ENCODE measurements at regions not wholly inside any gene's neighbourhood (a gene's known extent, or its start where the extent isn't known, plus 50 kb on each side); places are given as distances from the start of the nearest gene placed in this dataset.
"Not testable (repeated sequence)": the region's sequence is repeated elsewhere in the genome, so short reads cannot be mapped to it uniquely, and the experiment has no call there.

DNA sequence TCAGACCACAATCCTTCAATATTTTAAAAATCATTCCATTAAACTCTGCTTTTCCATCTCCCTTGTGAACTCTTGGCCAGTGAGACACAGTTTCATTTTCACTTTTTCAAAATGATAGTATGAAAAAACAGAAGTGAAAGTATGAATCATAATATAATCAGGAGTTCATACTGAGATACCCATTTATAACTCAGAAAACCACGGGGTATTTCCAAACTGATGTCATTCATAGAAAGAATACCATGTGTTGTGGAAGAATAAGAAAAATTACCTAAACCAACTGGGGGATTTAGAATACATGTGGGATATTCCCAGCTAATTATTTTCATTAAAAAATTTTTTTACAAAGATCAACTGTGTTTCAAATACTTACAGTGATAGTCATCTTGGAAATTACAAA, 149.9 kb downstream of the MRPL39 start:
- Mint-ChIP-seq H3K4me3 (no peak overlapping the region), H3K27ac (no peak overlapping the region), H3K9me3 (no peaks in the 10 kb centered on the region), H3K36me3 (ENCODE audit: low read depth) (no peaks in the 10 kb centered on the region), H3K4me1 (peaks cover 5% of the 10 kb centered on the region), H3K27me3 (ENCODE audit: low read depth) (no peaks in the 10 kb centered on the region)
- TF ChIP-seq, protein P1, sequence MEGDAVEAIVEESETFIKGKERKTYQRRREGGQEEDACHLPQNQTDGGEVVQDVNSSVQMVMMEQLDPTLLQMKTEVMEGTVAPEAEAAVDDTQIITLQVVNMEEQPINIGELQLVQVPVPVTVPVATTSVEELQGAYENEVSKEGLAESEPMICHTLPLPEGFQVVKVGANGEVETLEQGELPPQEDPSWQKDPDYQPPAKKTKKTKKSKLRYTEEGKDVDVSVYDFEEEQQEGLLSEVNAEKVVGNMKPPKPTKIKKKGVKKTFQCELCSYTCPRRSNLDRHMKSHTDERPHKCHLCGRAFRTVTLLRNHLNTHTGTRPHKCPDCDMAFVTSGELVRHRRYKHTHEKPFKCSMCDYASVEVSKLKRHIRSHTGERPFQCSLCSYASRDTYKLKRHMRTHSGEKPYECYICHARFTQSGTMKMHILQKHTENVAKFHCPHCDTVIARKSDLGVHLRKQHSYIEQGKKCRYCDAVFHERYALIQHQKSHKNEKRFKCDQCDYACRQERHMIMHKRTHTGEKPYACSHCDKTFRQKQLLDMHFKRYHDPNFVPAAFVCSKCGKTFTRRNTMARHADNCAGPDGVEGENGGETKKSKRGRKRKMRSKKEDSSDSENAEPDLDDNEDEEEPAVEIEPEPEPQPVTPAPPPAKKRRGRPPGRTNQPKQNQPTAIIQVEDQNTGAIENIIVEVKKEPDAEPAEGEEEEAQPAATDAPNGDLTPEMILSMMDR (IDR thresholded peaks at IDR 0.05; ENCODE audit: unreplicated experiment in 3 of 3): no peak

DNA sequence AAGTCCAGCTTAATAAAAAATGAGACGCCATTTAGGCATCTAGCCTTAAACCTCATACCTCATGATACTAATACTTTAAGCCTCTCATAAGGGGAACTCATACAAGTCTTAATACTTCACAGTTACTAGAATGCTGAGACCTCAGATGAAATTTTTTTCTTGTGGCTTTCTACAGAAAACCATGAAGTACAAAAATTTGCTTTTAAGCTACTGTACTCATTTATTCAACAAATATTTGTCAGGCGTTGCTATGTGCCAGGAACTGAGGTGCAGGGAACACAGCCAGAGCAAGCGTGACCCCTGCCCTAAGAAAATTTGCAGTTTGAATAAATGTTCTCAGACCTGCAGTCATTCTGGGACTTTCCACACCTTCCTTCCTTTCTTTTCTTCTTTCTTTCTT, 150.6 kb downstream of the MRPL39 start:
- Mint-ChIP-seq H3K27ac (no peak overlapping the region), H3K27me3 (ENCODE audit: low read depth) (no peaks in the 10 kb centered on the region), H3K4me1 (peaks cover 5% of the 10 kb centered on the region), H3K36me3 (ENCODE audit: low read depth) (no peaks in the 10 kb centered on the region), H3K9me3 (peaks cover 3% of the 10 kb centered on the region), H3K4me3 (no peak overlapping the region)
- TF ChIP-seq, protein P1 (IDR thresholded peaks at IDR 0.05; ENCODE audit: unreplicated experiment in 3 of 3): no peak

DNA sequence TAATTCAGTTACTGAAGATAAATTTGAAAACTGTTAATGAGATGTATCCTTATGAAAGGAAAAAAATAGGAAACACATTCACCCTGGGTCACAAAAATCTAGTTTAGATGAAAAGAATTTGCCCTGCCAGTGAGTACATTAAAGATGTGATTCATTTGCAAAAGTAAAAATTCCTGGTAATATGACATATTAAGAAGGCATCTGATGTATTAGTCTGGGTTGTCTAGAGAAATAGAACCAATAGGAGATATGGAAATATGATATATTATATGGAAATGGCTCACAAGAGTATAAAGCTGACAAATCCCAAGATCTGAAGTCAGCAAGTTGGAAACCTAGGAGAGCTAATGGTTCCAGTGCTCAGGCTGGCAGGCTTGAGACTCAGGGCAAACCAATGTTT, 153.8 kb downstream of the MRPL39 start:
- Mint-ChIP-seq H3K4me1 (peaks cover 5% of the 10 kb centered on the region), H3K4me3 (no peak overlapping the region), H3K27me3 (ENCODE audit: low read depth) (no peaks in the 10 kb centered on the region), H3K9me3 (peaks cover 3% of the 10 kb centered on the region), H3K36me3 (ENCODE audit: low read depth) (no peaks in the 10 kb centered on the region), H3K27ac (no peak overlapping the region)
- TF ChIP-seq, protein P1 (IDR thresholded peaks at IDR 0.05; ENCODE audit: unreplicated experiment in 3 of 3): no peak

DNA sequence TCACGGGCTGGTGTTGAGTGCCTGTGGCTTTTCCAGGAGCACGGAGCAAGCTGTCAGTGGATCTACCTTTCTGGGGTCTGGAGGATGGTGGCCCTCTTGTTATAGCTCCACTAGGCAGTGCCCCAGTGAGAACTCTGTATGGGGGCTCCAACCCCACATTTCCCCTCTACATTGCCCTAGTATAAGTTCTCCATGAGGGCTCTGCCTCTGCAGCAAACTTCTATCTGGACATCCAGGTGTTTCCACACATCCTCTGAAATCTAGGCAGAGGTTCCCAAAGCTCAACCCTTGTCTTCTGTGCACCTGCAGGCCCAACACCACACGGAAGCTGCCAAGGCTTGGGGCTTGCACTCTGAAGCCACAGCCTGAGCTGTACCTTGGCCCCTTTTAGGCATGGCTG, 157.3 kb downstream of the MRPL39 start:
- Mint-ChIP-seq H3K27ac (no peak overlapping the region), H3K36me3 (ENCODE audit: low read depth) (no peaks in the 10 kb centered on the region), H3K4me3 (no peak overlapping the region), H3K9me3 (peaks cover 3% of the 10 kb centered on the region), H3K27me3 (ENCODE audit: low read depth) (no peaks in the 10 kb centered on the region), H3K4me1 (no peaks in the 10 kb centered on the region)
- TF ChIP-seq, protein P1 (IDR thresholded peaks at IDR 0.05; ENCODE audit: unreplicated experiment in 3 of 3): no peak

DNA sequence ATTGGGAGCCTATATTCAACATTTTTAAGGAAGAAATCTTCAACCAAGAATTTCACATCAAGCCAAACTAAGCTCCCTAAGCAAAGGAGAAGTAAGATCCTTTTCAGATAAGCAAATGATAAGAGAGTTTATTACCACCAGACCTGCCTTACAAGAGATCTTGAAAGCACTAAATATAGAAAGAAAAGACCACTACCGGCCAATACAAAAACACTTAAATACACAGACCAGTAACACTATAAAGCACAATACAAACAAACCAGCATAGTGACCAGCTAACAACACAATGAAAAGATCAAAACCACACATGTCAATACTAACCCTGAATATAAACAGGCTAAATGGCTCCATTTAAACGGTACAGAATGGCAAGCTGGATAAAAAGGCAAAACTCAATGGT, 165.4 kb downstream of the MRPL39 start:
- no peak overlapping the region for H3K4me3 Mint-ChIP-seq
- no peaks in the 10 kb centered on the region for H3K36me3 Mint-ChIP-seq (ENCODE audit: low read depth)
- H3K4me1 Mint-ChIP-seq: no peaks in the 10 kb centered on the region
- H3K27me3 Mint-ChIP-seq (ENCODE audit: low read depth): no peaks in the 10 kb centered on the region
- H3K27ac Mint-ChIP-seq: no peak overlapping the region
- TF ChIP-seq, protein P1 (IDR thresholded peaks at IDR 0.05; ENCODE audit: unreplicated experiment in 3 of 3): no peak
- H3K9me3 Mint-ChIP-seq: no peaks in the 10 kb centered on the region

DNA sequence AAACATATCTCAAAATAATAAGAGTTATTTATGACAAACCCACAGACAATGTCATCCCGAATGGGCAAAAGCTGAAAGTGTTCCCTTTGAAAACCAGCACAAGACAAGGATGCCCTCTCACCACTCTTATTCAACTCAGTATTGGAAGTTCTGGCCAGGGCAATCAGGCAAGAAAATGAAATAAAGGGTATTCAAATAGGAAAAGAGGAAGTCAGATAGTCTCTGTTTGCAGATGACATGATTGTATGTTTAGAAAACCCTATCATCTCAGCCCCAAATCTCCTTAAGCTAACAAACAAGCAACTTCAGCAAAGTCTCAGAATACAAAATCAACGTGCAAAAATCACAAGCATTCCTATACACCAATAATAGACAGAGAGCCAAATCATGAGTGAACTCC, 169.8 kb downstream of the MRPL39 start:
- not testable (repeated sequence) for H3K9me3 Mint-ChIP-seq; H3K36me3 Mint-ChIP-seq (ENCODE audit: low read depth); H3K27ac Mint-ChIP-seq; H3K4me3 Mint-ChIP-seq; H3K4me1 Mint-ChIP-seq; H3K27me3 Mint-ChIP-seq (ENCODE audit: low read depth)

All from nephron (organoid).